ENCODE measurements at regions not wholly inside any gene's neighbourhood (a gene's known extent, or its start where the extent isn't known, plus 50 kb on each side); places are given as distances from the start of the nearest gene placed in this dataset.

- peak in 1 of 9 donors; percentile 17 for DNase-seq (ENCODE audit: low read depth in 6 of 9, low spot score in 9 of 9)
- 78% methylated on average over 6 of the region's 6 CpGs for WGBS
- no peaks in the 10 kb centered on the region for H3K4me1 ChIP-seq (ENCODE audit: control insufficient read depth in 2 of 2, insufficient read depth in 2 of 2, low read length in 2 of 2)
- no peak overlapping the region for H3K4me3 ChIP-seq (ENCODE audit: low read length in 2 of 2)
- H3K27ac ChIP-seq (ENCODE audit: low read depth in 1 of 2, low read length in 1 of 2), result no peak overlapping the region
- no peaks in the 10 kb centered on the region for H3K9me3 ChIP-seq (ENCODE audit: control insufficient read depth in 2 of 2, insufficient read depth in 1 of 2, low read length in 1 of 2)
- H3K27me3 ChIP-seq (ENCODE audit: control insufficient read depth in 2 of 2, insufficient read depth in 1 of 2, low read length in 1 of 2), result no peaks in the 10 kb centered on the region
- no peaks in the 10 kb centered on the region for H3K36me3 ChIP-seq (ENCODE audit: control insufficient read depth in 2 of 2, insufficient read depth in 2 of 2, low read length in 1 of 2)
Measured at GRCh38 chr10:90148116-90148855, 446.9 kb downstream of the KIF20B start.

- Histone ChIP-seq H3K27me3 (ENCODE audit: control insufficient read depth in 2 of 2, insufficient read depth in 1 of 2, low read length in 1 of 2) (no peaks in the 10 kb centered on the region), H3K4me1 (ENCODE audit: control insufficient read depth in 2 of 2, insufficient read depth in 2 of 2, low read length in 2 of 2) (no peaks in the 10 kb centered on the region), H3K4me3 (ENCODE audit: low read length in 2 of 2) (no peak overlapping the region), H3K36me3 (ENCODE audit: control insufficient read depth in 2 of 2, insufficient read depth in 2 of 2, low read length in 1 of 2) (no peaks in the 10 kb centered on the region), H3K27ac (ENCODE audit: low read depth in 1 of 2, low read length in 1 of 2) (no peak overlapping the region), H3K9me3 (ENCODE audit: control insufficient read depth in 2 of 2, insufficient read depth in 1 of 2, low read length in 1 of 2) (no peaks in the 10 kb centered on the region)
- DNase-seq (ENCODE audit: low read depth in 6 of 9, low spot score in 9 of 9), result no peak
- WGBS, result 99% methylated on average over 1 of the region's 1 CpG
Measured at GRCh38 chr10:90149563-90149962, 448.2 kb downstream of the KIF20B start.

- WGBS, result 98% methylated on average over 2 of the region's 2 CpGs
- no peaks in the 10 kb centered on the region for H3K27me3 ChIP-seq (ENCODE audit: control insufficient read depth in 2 of 2, insufficient read depth in 1 of 2, low read length in 1 of 2)
- H3K9me3 ChIP-seq (ENCODE audit: control insufficient read depth in 2 of 2, insufficient read depth in 1 of 2, low read length in 1 of 2), result no peaks in the 10 kb centered on the region
- no peaks in the 10 kb centered on the region for H3K4me1 ChIP-seq (ENCODE audit: control insufficient read depth in 2 of 2, insufficient read depth in 2 of 2, low read length in 2 of 2)
- no peak overlapping the region for H3K4me3 ChIP-seq (ENCODE audit: low read length in 2 of 2)
- H3K36me3 ChIP-seq (ENCODE audit: control insufficient read depth in 2 of 2, insufficient read depth in 2 of 2, low read length in 1 of 2), result no peaks in the 10 kb centered on the region
- no peak overlapping the region for H3K27ac ChIP-seq (ENCODE audit: low read depth in 1 of 2, low read length in 1 of 2)
- DNase-seq (ENCODE audit: low read depth in 6 of 9, low spot score in 9 of 9), result no peak
Measured at GRCh38 chr10:90162271-90162853, 461.0 kb downstream of the KIF20B start.

DNA sequence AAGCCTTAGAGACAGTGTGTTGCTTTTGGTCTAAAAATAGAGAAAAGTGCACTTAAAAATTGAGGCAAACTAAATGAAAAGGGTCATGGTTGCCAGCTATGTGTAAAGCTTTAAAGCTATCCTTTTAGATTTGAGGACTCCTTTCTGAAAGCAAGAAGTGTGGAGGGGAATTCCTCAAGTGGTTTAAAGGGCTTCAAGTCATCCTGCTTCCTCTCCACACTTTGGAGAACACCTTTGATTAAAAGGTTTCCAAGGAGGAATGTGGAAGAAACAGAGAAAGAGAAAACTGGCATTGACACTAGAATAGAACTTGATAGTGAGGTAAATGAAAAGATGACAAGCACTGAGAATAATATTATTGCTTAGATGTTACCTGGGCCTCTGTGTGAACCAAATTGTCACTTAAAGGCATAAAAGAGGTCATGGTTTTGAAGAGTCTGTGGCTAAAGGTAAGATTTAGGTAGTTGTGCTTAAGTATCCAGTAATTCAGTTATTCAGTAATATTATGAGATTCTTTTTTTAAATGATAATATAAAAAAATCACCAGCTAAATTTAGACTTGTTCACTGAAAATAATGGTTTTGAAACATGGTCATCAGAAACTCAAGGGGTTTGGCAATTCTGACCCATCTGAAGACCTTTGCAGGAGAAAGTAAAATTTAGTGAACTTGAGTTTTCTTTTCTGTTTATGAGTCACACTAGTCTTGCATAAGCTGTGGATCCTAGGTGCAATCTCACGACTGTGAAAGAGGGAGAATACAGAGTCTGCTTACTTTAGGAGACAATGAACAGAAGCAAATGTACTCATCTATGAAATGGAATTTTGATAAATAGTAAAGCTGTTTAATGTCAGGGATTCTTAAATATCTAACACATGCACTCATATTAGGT lies 466.0 kb downstream of the KIF20B start:
- Histone ChIP-seq H3K4me1 (ENCODE audit: control insufficient read depth in 2 of 2, insufficient read depth in 2 of 2, low read length in 2 of 2) (no peaks in the 10 kb centered on the region), H3K27me3 (ENCODE audit: control insufficient read depth in 2 of 2, insufficient read depth in 1 of 2, low read length in 1 of 2) (no peaks in the 10 kb centered on the region), H3K36me3 (ENCODE audit: control insufficient read depth in 2 of 2, insufficient read depth in 2 of 2, low read length in 1 of 2) (no peaks in the 10 kb centered on the region), H3K27ac (ENCODE audit: low read depth in 1 of 2, low read length in 1 of 2) (no peak overlapping the region), H3K4me3 (ENCODE audit: low read length in 2 of 2) (no peak overlapping the region), H3K9me3 (ENCODE audit: control insufficient read depth in 2 of 2, insufficient read depth in 1 of 2, low read length in 1 of 2) (no peaks in the 10 kb centered on the region)
- WGBS, result 55% methylated on average over 1 of the region's 1 CpG
- DNase-seq (ENCODE audit: low read depth in 6 of 9, low spot score in 9 of 9), result no peak

DNA sequence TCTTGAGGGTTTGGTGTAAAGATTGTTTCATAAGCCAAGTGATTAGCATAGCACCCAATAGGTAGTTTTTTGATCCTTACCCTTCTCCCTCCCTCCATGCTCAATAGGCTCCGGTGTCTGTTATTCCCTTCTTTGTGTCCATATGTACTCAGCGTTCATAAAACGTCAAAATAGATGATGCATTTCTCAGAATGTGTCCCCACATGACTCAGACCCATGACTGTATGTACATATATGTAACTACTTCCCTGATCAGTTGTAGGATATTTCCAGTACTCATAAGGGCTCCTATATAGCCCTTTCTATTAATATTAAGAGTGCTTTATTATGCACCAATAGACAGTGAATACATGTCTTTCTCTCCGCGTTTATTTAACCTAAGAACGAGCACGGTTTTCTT lies 466.9 kb downstream of the KIF20B start:
- Histone ChIP-seq H3K4me1 (ENCODE audit: control insufficient read depth in 2 of 2, insufficient read depth in 2 of 2, low read length in 2 of 2) (no peaks in the 10 kb centered on the region), H3K36me3 (ENCODE audit: control insufficient read depth in 2 of 2, insufficient read depth in 2 of 2, low read length in 1 of 2) (no peaks in the 10 kb centered on the region), H3K9me3 (ENCODE audit: control insufficient read depth in 2 of 2, insufficient read depth in 1 of 2, low read length in 1 of 2) (no peaks in the 10 kb centered on the region), H3K4me3 (ENCODE audit: low read length in 2 of 2) (no peak overlapping the region), H3K27ac (ENCODE audit: low read depth in 1 of 2, low read length in 1 of 2) (no peak overlapping the region), H3K27me3 (ENCODE audit: control insufficient read depth in 2 of 2, insufficient read depth in 1 of 2, low read length in 1 of 2) (no peaks in the 10 kb centered on the region)
- no peak for DNase-seq (ENCODE audit: low read depth in 6 of 9, low spot score in 9 of 9)
- WGBS, result 90% methylated on average over 7 of the region's 7 CpGs

GRCh38 chr10:90171014-90171722 lies 469.8 kb downstream of the KIF20B start:
- WGBS, result 86% methylated on average over 2 of the region's 2 CpGs
- Histone ChIP-seq H3K27ac (ENCODE audit: low read depth in 1 of 2, low read length in 1 of 2) (no peak overlapping the region), H3K4me1 (ENCODE audit: control insufficient read depth in 2 of 2, insufficient read depth in 2 of 2, low read length in 2 of 2) (no peaks in the 10 kb centered on the region), H3K36me3 (ENCODE audit: control insufficient read depth in 2 of 2, insufficient read depth in 2 of 2, low read length in 1 of 2) (no peaks in the 10 kb centered on the region), H3K9me3 (ENCODE audit: control insufficient read depth in 2 of 2, insufficient read depth in 1 of 2, low read length in 1 of 2) (no peaks in the 10 kb centered on the region), H3K4me3 (ENCODE audit: low read length in 2 of 2) (no peak overlapping the region), H3K27me3 (ENCODE audit: control insufficient read depth in 2 of 2, insufficient read depth in 1 of 2, low read length in 1 of 2) (no peaks in the 10 kb centered on the region)
- no peak for DNase-seq (ENCODE audit: low read depth in 6 of 9, low spot score in 9 of 9)

GRCh38 chr10:90174531-90174930 lies 473.1 kb downstream of the KIF20B start:
- Histone ChIP-seq H3K4me1 (ENCODE audit: control insufficient read depth in 2 of 2, insufficient read depth in 2 of 2, low read length in 2 of 2) (no peaks in the 10 kb centered on the region), H3K9me3 (ENCODE audit: control insufficient read depth in 2 of 2, insufficient read depth in 1 of 2, low read length in 1 of 2) (no peaks in the 10 kb centered on the region), H3K27ac (ENCODE audit: low read depth in 1 of 2, low read length in 1 of 2) (no peak overlapping the region), H3K27me3 (ENCODE audit: control insufficient read depth in 2 of 2, insufficient read depth in 1 of 2, low read length in 1 of 2) (no peaks in the 10 kb centered on the region), H3K36me3 (ENCODE audit: control insufficient read depth in 2 of 2, insufficient read depth in 2 of 2, low read length in 1 of 2) (no peaks in the 10 kb centered on the region), H3K4me3 (ENCODE audit: low read length in 2 of 2) (no peak overlapping the region)
- DNase-seq (ENCODE audit: low read depth in 6 of 9, low spot score in 9 of 9), result no peak
- WGBS, result 97% methylated on average over 3 of the region's 3 CpGs

DNA sequence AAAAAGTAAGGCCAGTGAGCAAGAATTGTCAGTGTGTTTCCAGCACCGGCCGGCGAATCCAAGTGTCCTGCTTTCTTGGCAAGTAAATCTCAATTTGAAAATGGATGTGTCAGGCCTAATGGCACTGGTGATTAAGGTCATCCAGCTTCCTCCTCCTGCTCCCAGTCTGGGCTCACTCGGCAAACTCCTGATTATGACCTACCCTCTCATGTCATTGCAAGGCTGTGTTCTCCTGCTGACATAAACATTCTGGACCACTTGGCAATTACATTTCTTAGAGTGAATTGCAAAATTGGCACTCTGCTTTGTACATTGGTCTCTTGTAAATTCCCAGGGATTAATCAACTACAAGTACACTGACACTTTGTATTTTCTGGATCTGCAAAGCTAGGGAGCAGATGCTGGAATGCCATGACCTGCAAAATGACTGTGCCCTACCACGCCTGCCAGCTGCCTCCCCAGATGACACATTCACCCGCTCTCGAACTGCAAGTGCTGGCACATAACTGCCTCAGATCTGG lies 473.8 kb downstream of the KIF20B start:
- Histone ChIP-seq H3K4me1 (ENCODE audit: control insufficient read depth in 2 of 2, insufficient read depth in 2 of 2, low read length in 2 of 2) (no peaks in the 10 kb centered on the region), H3K27me3 (ENCODE audit: control insufficient read depth in 2 of 2, insufficient read depth in 1 of 2, low read length in 1 of 2) (no peaks in the 10 kb centered on the region), H3K27ac (ENCODE audit: low read depth in 1 of 2, low read length in 1 of 2) (no peak overlapping the region), H3K4me3 (ENCODE audit: low read length in 2 of 2) (no peak overlapping the region), H3K36me3 (ENCODE audit: control insufficient read depth in 2 of 2, insufficient read depth in 2 of 2, low read length in 1 of 2) (no peaks in the 10 kb centered on the region), H3K9me3 (ENCODE audit: control insufficient read depth in 2 of 2, insufficient read depth in 1 of 2, low read length in 1 of 2) (no peaks in the 10 kb centered on the region)
- 89% methylated on average over 7 of the region's 7 CpGs for WGBS
- DNase-seq (ENCODE audit: low read depth in 6 of 9, low spot score in 9 of 9), result no peak
